HG02840 (cell line): ENCODE measurements at regions not wholly inside any gene's neighbourhood (a gene's known extent, or its start where the extent isn't known, plus 50 kb on each side); places are given as distances from the start of the nearest gene placed in this dataset.

Experiments
- ATAC-seq: cut with Tn5 transposase; IDR thresholded peaks from one replicate; pipeline ENCODE4 v1.9.1; 2021; ENCODE audit warnings: mild to moderate bottlenecking, moderate library complexity, moderate number of reproducible peaks; ENCODE audit not compliant: unreplicated experiment, low FRiP score

DNA sequence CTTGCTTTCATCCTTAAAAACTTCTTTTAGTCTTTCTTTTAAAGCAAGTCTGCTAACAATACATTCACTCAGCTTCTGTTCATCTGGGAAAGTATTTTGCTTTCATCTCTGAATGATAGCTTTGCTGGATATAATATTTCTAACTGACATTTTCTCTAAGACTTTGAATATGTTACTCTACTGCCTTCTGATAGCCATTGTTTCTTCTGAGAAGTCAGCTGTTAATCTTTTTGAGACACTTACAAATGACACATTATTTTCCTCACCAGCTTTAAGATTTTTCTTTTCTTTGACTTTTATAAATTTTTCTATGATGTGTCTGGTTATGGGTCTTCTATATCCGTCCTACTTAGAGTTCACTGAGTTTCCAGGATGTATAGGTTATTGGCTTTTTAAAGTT lies 643.1 kb downstream of the KCNA4 start:
- no peak for ATAC-seq

- no peak for ATAC-seq
Measured at GRCh38 chr11:29368126-29368525, 648.7 kb downstream of the KCNA4 start.

GRCh38 chr11:29364006-29364405 lies 652.8 kb downstream of the KCNA4 start:
- ATAC-seq, result no peak

DNA sequence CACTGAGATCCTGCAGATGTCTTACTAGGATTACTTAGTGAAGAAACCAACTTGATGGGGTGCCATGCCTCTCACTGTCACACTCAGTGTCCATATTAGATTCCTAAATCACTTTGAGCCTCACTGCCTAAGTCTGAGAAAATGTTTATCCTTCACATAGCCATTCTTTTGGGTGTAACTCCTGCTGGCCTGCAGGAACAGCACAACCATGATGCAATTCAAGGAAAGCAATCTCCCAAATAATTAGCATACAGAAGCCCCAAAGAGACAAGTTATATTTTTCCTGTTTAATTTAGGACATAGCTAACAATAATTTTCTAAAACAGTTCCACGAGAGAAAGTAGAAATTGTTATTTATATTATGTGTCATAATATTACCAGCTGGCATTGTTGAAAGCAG lies 655.5 kb downstream of the KCNA4 start:
- no peak for ATAC-seq

DNA sequence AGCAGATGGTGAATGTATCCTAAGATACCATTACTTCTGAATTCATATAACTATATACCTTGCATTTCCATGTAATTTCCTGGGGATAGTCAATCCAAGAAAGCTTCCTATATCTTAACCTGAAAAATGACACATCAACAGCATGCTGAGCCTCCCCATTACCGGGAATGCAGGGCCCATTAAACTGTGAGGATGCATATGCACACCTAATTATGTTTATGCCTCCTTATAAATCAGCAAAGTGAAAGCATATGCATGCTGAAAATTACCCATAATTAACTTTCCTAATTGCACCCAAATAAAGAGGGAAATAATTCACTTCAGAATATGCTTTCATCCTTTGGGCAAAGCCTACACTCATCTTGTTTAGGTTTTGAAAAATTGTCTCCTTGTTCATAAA lies 663.0 kb downstream of the KCNA4 start:
- ATAC-seq, result no peak

- ATAC-seq, result no peak
Measured at GRCh38 chr11:29352273-29352795, 664.5 kb downstream of the KCNA4 start.

DNA sequence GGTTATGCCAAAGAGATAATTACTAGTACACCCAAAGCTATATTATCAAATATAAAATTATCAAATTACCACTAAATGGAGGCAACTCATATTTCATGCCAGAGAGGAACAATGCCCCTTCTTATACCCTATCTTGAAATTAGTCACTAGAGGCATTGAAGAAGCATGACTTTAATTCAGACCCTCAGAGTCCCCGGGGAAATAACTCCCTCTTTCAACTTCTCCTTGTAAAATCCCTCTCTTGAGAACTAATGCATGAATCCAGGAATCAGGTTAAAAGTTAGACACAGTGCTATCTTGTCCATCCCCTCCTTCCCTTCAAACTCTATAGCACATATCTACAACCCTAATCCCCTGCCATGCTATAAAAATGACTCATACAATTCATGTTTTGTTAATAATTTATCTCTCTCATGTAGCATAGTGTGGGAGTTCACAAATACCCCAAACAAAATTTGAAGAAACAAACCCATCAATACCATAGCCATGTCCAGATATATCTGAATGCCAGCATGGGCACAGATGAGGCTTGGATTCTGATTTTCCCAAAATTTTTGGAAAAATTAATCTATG lies 665.4 kb downstream of the KCNA4 start:
- ATAC-seq, result no peak

DNA sequence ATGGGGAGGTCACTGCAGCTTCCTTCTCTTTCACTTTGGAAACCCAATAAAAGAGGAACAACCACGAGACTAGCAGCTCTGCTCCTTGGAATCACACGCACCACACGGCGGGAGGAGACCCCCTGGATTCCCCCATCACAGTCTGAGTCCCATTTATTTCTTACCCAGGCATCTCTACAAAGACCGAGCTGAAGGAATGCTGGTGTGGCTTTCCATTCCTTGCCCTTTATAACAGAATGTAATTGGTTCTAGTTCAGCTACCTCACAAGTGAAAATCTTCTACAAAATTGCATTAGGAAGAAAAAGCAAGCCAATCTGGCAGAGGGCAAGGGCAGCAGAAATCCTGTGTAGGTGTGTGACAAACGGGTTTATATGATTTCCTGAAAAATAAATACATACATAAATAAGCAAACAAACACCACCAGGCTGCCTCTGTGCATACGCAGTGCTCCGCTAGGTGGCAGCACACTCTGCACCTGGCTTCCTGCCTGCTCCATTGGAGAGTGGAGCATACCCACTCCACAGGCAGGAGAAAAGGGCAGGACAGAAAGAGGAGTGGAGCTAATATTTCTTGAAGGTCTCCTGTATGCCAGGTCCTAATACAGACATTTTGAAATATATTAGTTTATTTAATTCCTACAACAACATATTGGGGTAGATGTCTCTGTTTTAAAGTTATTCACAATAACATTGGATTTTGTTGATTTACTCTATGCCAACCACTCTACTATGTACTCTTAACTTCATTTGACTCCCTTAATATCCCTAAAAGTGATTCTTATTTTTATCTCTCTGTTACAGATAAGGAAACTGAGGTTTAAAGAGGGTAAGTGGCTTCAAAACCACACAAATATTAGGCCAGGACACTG lies 673.1 kb downstream of the KCNA4 start:
- peak; percentile 84 for ATAC-seq

DNA sequence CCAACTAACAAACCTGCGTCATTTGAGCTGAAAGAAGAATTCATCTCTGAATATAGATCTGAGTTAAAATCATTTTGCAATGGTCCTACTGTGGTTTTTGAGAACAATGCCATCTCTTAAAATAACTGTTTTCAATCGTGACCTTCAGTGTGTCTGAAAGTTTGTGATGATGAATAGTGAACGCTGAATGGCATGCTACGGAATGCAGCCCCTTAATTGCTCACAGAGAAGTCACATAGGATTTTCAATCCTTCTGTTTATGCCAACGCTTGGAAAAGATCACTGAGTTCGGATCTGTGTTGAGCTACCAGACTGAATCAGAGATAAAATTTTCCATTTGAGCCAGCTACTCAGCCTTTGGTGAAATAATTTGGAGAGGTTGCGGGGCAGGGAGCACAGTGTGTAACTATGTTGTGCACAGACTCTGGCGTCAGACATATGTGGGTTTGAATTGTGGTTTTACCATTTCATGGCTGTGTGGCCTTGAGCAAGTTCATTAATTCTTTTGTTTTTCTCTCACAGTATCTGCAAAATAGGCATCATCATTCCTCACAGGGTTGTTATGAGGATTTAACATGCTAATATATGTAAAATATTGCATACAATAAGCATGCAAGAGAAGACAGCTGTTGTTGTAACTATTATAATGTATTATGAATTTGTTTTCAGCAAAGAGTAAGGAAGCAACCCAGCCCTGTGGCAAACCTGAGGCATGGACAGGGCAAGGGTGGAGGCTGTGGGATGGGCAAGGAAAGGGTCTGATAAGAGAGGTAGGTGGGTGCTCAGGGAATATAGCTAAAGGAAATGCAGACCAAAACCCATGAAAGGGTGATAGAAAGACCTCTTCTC lies 679.9 kb downstream of the KCNA4 start:
- no peak for ATAC-seq

- ATAC-seq, result no peak
Measured at GRCh38 chr11:29334776-29335130, 682.1 kb downstream of the KCNA4 start.

GRCh38 chr11:29333993-29334775 lies 682.6 kb downstream of the KCNA4 start:
- ATAC-seq, result peak; percentile 89

DNA sequence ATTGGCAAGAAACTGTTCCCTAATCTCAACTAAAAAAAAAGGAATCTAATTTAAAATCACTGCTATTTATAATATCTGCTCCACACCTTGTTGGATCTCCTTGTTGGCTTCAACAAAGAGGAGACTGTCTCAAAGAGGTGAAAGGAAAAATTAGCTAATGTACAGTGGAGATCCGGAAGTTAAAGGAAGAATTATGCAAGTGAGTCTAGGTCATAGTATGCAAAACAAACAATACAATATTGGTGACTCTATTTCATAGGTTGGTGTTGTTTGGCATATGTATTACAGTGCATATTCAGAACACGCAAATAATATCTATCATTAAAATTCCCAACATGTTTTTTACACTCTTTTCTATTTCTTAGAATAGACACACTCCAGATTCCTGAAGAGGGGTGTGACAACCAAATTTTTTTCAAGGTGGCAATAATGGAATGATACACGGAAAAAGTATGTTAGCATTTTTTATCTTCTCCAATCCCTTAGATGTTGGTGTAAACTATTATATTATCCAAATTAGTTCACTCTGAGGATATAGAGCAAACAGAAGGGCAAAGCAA lies 685.3 kb downstream of the KCNA4 start:
- ATAC-seq, result no peak

GRCh38 chr11:29328961-29329441 lies 687.8 kb downstream of the KCNA4 start:
- no peak for ATAC-seq

DNA sequence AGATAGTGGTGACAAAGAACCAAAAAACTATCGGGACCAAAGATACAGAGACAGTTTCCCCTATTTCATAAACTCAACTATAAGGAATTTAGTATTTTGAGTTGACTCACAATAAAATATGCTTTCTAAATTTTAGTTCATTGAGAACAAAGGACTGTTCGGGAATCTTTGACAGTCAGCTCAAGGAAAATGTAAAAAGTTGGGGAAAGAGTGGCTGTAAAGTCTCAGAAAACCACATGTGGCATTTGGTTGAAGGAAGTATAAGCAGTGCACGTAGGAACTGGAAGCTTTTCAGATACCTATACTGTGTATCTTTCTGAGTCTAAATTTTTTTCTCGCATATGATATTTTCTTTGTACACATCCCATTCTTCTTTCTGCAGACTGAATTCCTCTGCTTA lies 688.9 kb downstream of the KCNA4 start:
- no peak for ATAC-seq

GRCh38 chr11:29326757-29327156 lies 690.1 kb downstream of the KCNA4 start:
- ATAC-seq, result no peak

DNA sequence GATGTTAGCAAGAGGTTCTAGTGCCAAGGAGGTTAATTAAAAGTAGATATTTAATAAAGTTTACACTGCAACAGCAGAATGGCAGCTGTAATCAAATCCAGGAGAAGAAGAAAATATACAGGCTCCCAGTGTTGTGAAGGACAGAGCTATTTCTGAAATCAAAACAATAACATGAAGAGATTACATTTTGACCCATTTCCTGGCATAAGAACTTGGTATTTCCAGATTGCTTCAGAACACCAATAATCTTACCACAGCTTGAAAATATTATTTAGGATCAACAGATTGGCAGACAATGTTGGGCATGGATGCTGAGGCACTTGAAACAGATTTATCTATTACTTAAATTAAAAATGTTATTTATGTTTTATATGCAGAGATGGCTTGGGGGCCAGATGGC lies 692.5 kb downstream of the KCNA4 start:
- no peak for ATAC-seq

GRCh38 chr11:29321293-29322132 lies 695.3 kb downstream of the KCNA4 start:
- no peak for ATAC-seq

- ATAC-seq, result no peak
Measured at GRCh38 chr11:29320196-29320595, 696.6 kb downstream of the KCNA4 start.

GRCh38 chr11:29319210-29319609 lies 697.6 kb downstream of the KCNA4 start:
- no peak for ATAC-seq
